ENCODE measurements at regions not wholly inside any gene's neighbourhood (a gene's known extent, or its start where the extent isn't known, plus 50 kb on each side); places are given as distances from the start of the nearest gene placed in this dataset.
"Not testable (repeated sequence)": the region's sequence is repeated elsewhere in the genome, so short reads cannot be mapped to it uniquely, and the experiment has no call there.

- no peak for DNase-seq
Observed at GRCh38 chr2:11877764-11878163, 131.3 kb downstream of the LPIN1 start.

GRCh38 chr2:11885253-11885652 lies 138.8 kb downstream of the LPIN1 start:
- not testable (repeated sequence) for DNase-seq

- not testable (repeated sequence) for DNase-seq
Observed at GRCh38 chr2:11886899-11887298, 140.5 kb downstream of the LPIN1 start.

- DNase-seq, result no peak
Observed at GRCh38 chr2:11889101-11889850, 142.8 kb downstream of the LPIN1 start.

GRCh38 chr2:11889854-11890253 lies 143.4 kb downstream of the LPIN1 start:
- DNase-seq, result no peak

- DNase-seq, result no peak
Observed at GRCh38 chr2:11891028-11891427, 144.6 kb downstream of the LPIN1 start.

GRCh38 chr2:11891671-11892440 lies 145.4 kb downstream of the LPIN1 start:
- DNase-seq, result no peak

- DNase-seq, result no peak
Observed at GRCh38 chr2:11896386-11896785, 150.0 kb downstream of the LPIN1 start.

GRCh38 chr2:11898576-11898975 lies 152.1 kb downstream of the LPIN1 start:
- DNase-seq, result no peak

- DNase-seq, result no peak
Observed at GRCh38 chr2:11899264-11899818, 152.9 kb downstream of the LPIN1 start.

- DNase-seq, result not testable (repeated sequence)
Observed at GRCh38 chr2:11900891-11901290, 154.5 kb downstream of the LPIN1 start.

- DNase-seq, result no peak
Observed at GRCh38 chr2:11901351-11902069, 155.1 kb downstream of the LPIN1 start.

GRCh38 chr2:11903085-11903606 lies 156.7 kb downstream of the LPIN1 start:
- no peak for DNase-seq

GRCh38 chr2:11904029-11904428 lies 157.6 kb downstream of the LPIN1 start:
- no peak for DNase-seq

GRCh38 chr2:11904941-11905340 lies 158.5 kb downstream of the LPIN1 start:
- DNase-seq, result no peak

- no peak for DNase-seq
Observed at GRCh38 chr2:11907190-11907589, 160.8 kb downstream of the LPIN1 start.

- DNase-seq, result no peak
Observed at GRCh38 chr2:11910971-11911370, 164.5 kb downstream of the LPIN1 start.

- no peak for DNase-seq
Observed at GRCh38 chr2:11912980-11913379, 166.5 kb downstream of the LPIN1 start.

GRCh38 chr2:11914455-11914854 lies 168.0 kb downstream of the LPIN1 start:
- DNase-seq, result no peak

- DNase-seq, result no peak
Observed at GRCh38 chr2:11915650-11916049, 169.2 kb downstream of the LPIN1 start.

- DNase-seq, result no peak
Observed at GRCh38 chr2:11919953-11920352, 173.5 kb downstream of the LPIN1 start.

GRCh38 chr2:11920993-11921583 lies 174.7 kb downstream of the LPIN1 start:
- no peak for DNase-seq

GRCh38 chr2:11922294-11922693 lies 175.9 kb downstream of the LPIN1 start:
- DNase-seq, result no peak

Measured in activated CD8-positive, alpha-beta memory T cell treated with anti-CD3 and anti-CD28 coated beads, Interleukin-2, amount 50 U/mL, for 4 hours (primary cell).